SK-N-SH (cell line): ENCODE measurements at regions not wholly inside any gene's neighbourhood (a gene's known extent, or its start where the extent isn't known, plus 50 kb on each side); places are given as distances from the start of the nearest gene placed in this dataset.

Experiments
- CTCF ChIA-PET: fragments of 300-600, 350-600 bp; formaldehyde crosslinking; extraction: SDS; loops from one replicate; lab custom pipeline; 2021; lab: Yijun Ruan, JAX
- POLR2A ChIA-PET: fragments of 350-600 bp; sonication (Branson Sonifier 250); formaldehyde crosslinking; extraction: SDS; loops from one replicate; lab custom pipeline; 2020; ENCODE audit warnings: antibody characterized with exemption, inconsistent platforms; lab: Yijun Ruan, JAX
- DNase-seq: peaks from one replicate; pipeline ENCODE4 v3.0.0; 2012
- H2AFZ ChIP-seq: fragments of 200-600 bp; sonication (generic); 2 replicates; pipeline ENCODE4 v1.8.1; 2016; ENCODE audit warnings: antibody characterized with exemption, mild to moderate bottlenecking, low read depth
- H3F3A ChIP-seq: fragments of 200-600 bp; sonication (generic); replicated peaks from 2 replicates; pipeline ENCODE3; 2016; ENCODE audit warnings: antibody characterized with exemption, mild to moderate bottlenecking; ENCODE audit not compliant: insufficient read depth
- H3K27ac ChIP-seq, 2 experiments: fragments of 200-500 bp in 1 of 2; fragments of 200-600 bp in 1 of 2; sonication (Bioruptor generic) in 1 of 2; sonication (generic), shearing (Covaris generic) in 1 of 2; 2 replicates each; pipeline versions ENCODE4 v1.5.1 to v1.6.1; 2014 to 2016; ENCODE audit warnings: low read depth in 2 of 2, inconsistent platforms in 1 of 2, low read length in 1 of 2, mild to moderate bottlenecking in 1 of 2, mixed read lengths in 1 of 2
- H3K27me3 ChIP-seq: fragments of 200-600 bp; sonication (generic), shearing (Covaris generic); 2 replicates; pipeline ENCODE4 v1.6.1; 2016; ENCODE audit warnings: mixed run types; ENCODE audit not compliant: insufficient read depth
- H3K36me3 ChIP-seq, 2 experiments: fragments of 200-500 bp in 1 of 2; fragments of 200-600 bp in 1 of 2; sonication (Bioruptor generic) in 1 of 2; sonication (generic) in 1 of 2; replicated peaks in 1 of 2; 2 replicates each; pipeline versions ENCODE3 to v1.5.1; 2014 to 2016; ENCODE audit warnings: low read length in 1 of 2, mild to moderate bottlenecking in 1 of 2; ENCODE audit not compliant: insufficient read depth in 2 of 2, control insufficient read depth in 1 of 2
- H3K4me1 ChIP-seq, 2 experiments: fragments of 200-500 bp in 1 of 2; fragments of 200-600 bp in 1 of 2; sonication (Bioruptor generic) in 1 of 2; sonication (generic), shearing (Covaris generic) in 1 of 2; 2 replicates each; pipeline versions ENCODE4 v1.5.1 to v1.6.1; 2014 to 2016; ENCODE audit warnings: low read depth in 1 of 2, low read length in 1 of 2, mixed run types in 1 of 2; ENCODE audit not compliant: insufficient read depth in 2 of 2, control insufficient read depth in 1 of 2
- H3K4me2 ChIP-seq: fragments of 200-600 bp; sonication (generic), shearing (Covaris generic); 2 replicates; pipeline ENCODE4 v1.6.1; 2017; ENCODE audit warnings: mixed run types
- H3K4me3 ChIP-seq, 2 experiments: fragments of 200-500 bp in 1 of 2; fragments of 200-600 bp in 1 of 2; sonication (Bioruptor generic) in 1 of 2; sonication (generic), shearing (Covaris generic) in 1 of 2; 2 replicates each; pipeline versions ENCODE4 v1.5.1 to v1.8.1; 2014 to 2016; ENCODE audit warnings: low read depth in 2 of 2, inconsistent platforms in 1 of 2, low read length in 1 of 2, mild to moderate bottlenecking in 1 of 2, mixed read lengths in 1 of 2, moderate library complexity in 1 of 2
- H3K79me2 ChIP-seq: fragments of 200-600 bp; sonication (generic); 2 replicates; pipeline ENCODE4 v1.8.1; 2017; ENCODE audit warnings: mild to moderate bottlenecking; ENCODE audit not compliant: insufficient read depth
- H3K9ac ChIP-seq: fragments of 200-600 bp; sonication (generic); 2 replicates; pipeline ENCODE4 v1.6.1; 2017; ENCODE audit warnings: mixed run types
- H3K9me2 ChIP-seq: fragments of 200-600 bp; sonication (generic); 2 replicates; pipeline ENCODE4 v1.6.1; 2017; ENCODE audit warnings: mixed run types
- H3K9me3 ChIP-seq: fragments of 200-600 bp; sonication (generic); 2 replicates; pipeline ENCODE4 v1.6.1; 2017; ENCODE audit warnings: mixed run types, mild to moderate bottlenecking, moderate library complexity
- H4K20me1 ChIP-seq: fragments of 200-600 bp; sonication (generic); 2 replicates; pipeline ENCODE4 v1.6.1; 2017; ENCODE audit warnings: mild to moderate bottlenecking, mixed run types; ENCODE audit not compliant: insufficient read depth
- CHD2 ChIP-seq: fragments of 150-350 bp; IDR thresholded peaks from 2 replicates; pipeline ENCODE4 v1.6.1; 2018; ENCODE audit warnings: low read length; ENCODE audit not compliant: partially characterized antibody
- ELF1 ChIP-seq: IDR thresholded peaks from 2 replicates; pipeline ENCODE4 v1.4.0; 2012
- EP300 ChIP-seq, 2 experiments: IDR thresholded peaks; 2 replicates each; pipeline versions ENCODE4 v1.4.0 to v1.6.1; 2012; ENCODE audit warnings: borderline replicate concordance in 1 of 2, low read depth in 1 of 2, low read length in 1 of 2
- FOSL2 ChIP-seq: IDR thresholded peaks from 2 replicates; pipeline ENCODE4 v1.4.0; 2012; ENCODE audit warnings: low read depth, mild to moderate bottlenecking, moderate library complexity, borderline replicate concordance
- GATA2 ChIP-seq: sonication (generic); formaldehyde crosslinking; IDR thresholded peaks from 2 replicates; pipeline ENCODE4 v1.5.0; 2020; ENCODE audit warnings: mild to moderate bottlenecking, missing genetic modification reagents
- JUND ChIP-seq: IDR thresholded peaks from 2 replicates; pipeline ENCODE4 v1.4.0; 2012
- MXI1 ChIP-seq: IDR thresholded peaks from 2 replicates; pipeline ENCODE4 v1.6.1; 2012; ENCODE audit warnings: mild to moderate bottlenecking, low read depth, low read length, improper control_type of control experiment
- NRF1 ChIP-seq: IDR thresholded peaks from 2 replicates; pipeline ENCODE4 v1.6.1; 2012; ENCODE audit warnings: low read depth, mild to moderate bottlenecking, low read length
- RFX5 ChIP-seq: IDR thresholded peaks from 2 replicates; pipeline ENCODE4 v1.6.1; 2012; ENCODE audit warnings: mild to moderate bottlenecking, improper control_type of control experiment, low read length
- RXRA ChIP-seq: IDR thresholded peaks from 2 replicates; pipeline ENCODE4 v1.4.0; 2012; ENCODE audit warnings: low read depth, mild to moderate bottlenecking, borderline replicate concordance
- YY1 ChIP-seq: IDR thresholded peaks from 2 replicates; pipeline ENCODE4 v1.4.0; 2012; ENCODE audit warnings: low read depth, mild to moderate bottlenecking
- WGBS: methylation state at CpG from one replicate; pipeline ENCODE4 v1.1.6; 2017; ENCODE audit warnings: low lambda C conversion rate; 5-methylcytosine and 5-hydroxymethylcytosine counted together
- TF ChIP-seq, protein P1 (sequence below): IDR thresholded peaks from 2 replicates; pipeline ENCODE4 v1.4.0; 2012; ENCODE audit warnings: low read depth, borderline replicate concordance
- TF ChIP-seq, protein P2 (sequence below): IDR thresholded peaks from 2 replicates; pipeline ENCODE4; 2012
- TF ChIP-seq, protein P3 (sequence below): IDR thresholded peaks from 2 replicates; pipeline ENCODE4 v1.6.1; 2012; ENCODE audit warnings: mild to moderate bottlenecking, low read depth, low read length, moderate library complexity
- TF ChIP-seq, protein P4 (sequence below): fragments of 200-600 bp; sonication (generic); IDR thresholded peaks from 2 replicates; pipeline ENCODE4 v1.6.1; 2017; ENCODE audit warnings: antibody characterized with exemption, mild to moderate bottlenecking, moderate library complexity

DNA sequence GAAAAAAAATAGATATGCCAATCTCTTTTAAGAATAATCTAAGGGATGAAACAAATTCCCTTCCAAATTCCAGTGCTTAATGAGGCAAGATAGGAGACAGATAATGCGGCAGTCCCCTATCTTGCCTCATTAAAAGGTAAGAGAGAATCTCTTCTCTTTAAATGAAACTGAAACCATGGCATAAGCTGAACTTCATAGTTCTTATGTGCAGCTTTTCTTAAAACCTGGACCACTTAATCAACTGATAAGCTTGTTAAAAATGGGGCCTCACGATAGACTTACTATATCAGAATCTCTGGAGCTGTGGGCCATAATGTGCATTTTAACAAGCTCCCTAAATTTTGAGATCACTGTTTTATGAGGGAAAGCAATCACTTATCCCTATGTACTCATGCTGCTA is 79.2 kb downstream of the NIBAN1 start:
- TF ChIP-seq EP300 (IDR thresholded peaks at IDR 0.05; ENCODE audit: borderline replicate concordance in 1 of 2, low read depth in 1 of 2, low read length in 1 of 2): no peak
- TF ChIP-seq JUND: no peak
- TF ChIP-seq, protein P1, sequence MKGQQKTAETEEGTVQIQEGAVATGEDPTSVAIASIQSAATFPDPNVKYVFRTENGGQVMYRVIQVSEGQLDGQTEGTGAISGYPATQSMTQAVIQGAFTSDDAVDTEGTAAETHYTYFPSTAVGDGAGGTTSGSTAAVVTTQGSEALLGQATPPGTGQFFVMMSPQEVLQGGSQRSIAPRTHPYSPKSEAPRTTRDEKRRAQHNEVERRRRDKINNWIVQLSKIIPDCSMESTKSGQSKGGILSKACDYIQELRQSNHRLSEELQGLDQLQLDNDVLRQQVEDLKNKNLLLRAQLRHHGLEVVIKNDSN: no peak
- TF ChIP-seq, protein P2, sequence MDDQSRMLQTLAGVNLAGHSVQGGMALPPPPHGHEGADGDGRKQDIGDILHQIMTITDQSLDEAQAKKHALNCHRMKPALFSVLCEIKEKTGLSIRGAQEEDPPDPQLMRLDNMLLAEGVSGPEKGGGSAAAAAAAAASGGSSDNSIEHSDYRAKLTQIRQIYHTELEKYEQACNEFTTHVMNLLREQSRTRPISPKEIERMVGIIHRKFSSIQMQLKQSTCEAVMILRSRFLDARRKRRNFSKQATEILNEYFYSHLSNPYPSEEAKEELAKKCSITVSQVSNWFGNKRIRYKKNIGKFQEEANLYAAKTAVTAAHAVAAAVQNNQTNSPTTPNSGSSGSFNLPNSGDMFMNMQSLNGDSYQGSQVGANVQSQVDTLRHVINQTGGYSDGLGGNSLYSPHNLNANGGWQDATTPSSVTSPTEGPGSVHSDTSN: no peak
- TF ChIP-seq MXI1: no peak
- no peak for TF ChIP-seq CHD2
- TF ChIP-seq YY1: no peak
- TF ChIP-seq, protein P3, sequence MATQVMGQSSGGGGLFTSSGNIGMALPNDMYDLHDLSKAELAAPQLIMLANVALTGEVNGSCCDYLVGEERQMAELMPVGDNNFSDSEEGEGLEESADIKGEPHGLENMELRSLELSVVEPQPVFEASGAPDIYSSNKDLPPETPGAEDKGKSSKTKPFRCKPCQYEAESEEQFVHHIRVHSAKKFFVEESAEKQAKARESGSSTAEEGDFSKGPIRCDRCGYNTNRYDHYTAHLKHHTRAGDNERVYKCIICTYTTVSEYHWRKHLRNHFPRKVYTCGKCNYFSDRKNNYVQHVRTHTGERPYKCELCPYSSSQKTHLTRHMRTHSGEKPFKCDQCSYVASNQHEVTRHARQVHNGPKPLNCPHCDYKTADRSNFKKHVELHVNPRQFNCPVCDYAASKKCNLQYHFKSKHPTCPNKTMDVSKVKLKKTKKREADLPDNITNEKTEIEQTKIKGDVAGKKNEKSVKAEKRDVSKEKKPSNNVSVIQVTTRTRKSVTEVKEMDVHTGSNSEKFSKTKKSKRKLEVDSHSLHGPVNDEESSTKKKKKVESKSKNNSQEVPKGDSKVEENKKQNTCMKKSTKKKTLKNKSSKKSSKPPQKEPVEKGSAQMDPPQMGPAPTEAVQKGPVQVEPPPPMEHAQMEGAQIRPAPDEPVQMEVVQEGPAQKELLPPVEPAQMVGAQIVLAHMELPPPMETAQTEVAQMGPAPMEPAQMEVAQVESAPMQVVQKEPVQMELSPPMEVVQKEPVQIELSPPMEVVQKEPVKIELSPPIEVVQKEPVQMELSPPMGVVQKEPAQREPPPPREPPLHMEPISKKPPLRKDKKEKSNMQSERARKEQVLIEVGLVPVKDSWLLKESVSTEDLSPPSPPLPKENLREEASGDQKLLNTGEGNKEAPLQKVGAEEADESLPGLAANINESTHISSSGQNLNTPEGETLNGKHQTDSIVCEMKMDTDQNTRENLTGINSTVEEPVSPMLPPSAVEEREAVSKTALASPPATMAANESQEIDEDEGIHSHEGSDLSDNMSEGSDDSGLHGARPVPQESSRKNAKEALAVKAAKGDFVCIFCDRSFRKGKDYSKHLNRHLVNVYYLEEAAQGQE: no peak
- TF ChIP-seq RXRA: no peak
- no peak for TF ChIP-seq FOSL2
- TF ChIP-seq RFX5: no peak
- TF ChIP-seq, protein P4, sequence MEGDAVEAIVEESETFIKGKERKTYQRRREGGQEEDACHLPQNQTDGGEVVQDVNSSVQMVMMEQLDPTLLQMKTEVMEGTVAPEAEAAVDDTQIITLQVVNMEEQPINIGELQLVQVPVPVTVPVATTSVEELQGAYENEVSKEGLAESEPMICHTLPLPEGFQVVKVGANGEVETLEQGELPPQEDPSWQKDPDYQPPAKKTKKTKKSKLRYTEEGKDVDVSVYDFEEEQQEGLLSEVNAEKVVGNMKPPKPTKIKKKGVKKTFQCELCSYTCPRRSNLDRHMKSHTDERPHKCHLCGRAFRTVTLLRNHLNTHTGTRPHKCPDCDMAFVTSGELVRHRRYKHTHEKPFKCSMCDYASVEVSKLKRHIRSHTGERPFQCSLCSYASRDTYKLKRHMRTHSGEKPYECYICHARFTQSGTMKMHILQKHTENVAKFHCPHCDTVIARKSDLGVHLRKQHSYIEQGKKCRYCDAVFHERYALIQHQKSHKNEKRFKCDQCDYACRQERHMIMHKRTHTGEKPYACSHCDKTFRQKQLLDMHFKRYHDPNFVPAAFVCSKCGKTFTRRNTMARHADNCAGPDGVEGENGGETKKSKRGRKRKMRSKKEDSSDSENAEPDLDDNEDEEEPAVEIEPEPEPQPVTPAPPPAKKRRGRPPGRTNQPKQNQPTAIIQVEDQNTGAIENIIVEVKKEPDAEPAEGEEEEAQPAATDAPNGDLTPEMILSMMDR: no peak
- TF ChIP-seq ELF1: no peak
- no peak for TF ChIP-seq NRF1
- TF ChIP-seq GATA2 (CRISPR knock-in tag): no peak
- Histone ChIP-seq H3K36me3 (peaks cover 14 to 21% of the 10 kb centered on the region in 2 experiments), H3K9me2 (no peaks in the 10 kb centered on the region), H3F3A (no peaks in the 10 kb centered on the region), H3K4me3 (no peak overlapping the region), H3K27me3 (no peaks in the 10 kb centered on the region), H3K9me3 (no peaks in the 10 kb centered on the region), H3K79me2 (no peaks in the 10 kb centered on the region), H3K27ac (no peak overlapping the region), H4K20me1 (no peaks in the 10 kb centered on the region), H3K4me2 (no peak overlapping the region), H2AFZ (no peak overlapping the region), H3K4me1 (peaks cover 3 to 8% of the 10 kb centered on the region in 2 experiments), H3K9ac (no peak overlapping the region)
- no peak for DNase-seq
- WGBS: 82% methylated on average over 2 of the region's 2 CpGs
- ChIA-PET CTCF (interaction anchor here (1.5 kb wide), 1 partner anchor 17 kb away, joined by 4 read pairs; no protein-coding TSS in a partner anchor), POLR2A (no interaction called here)
